HG02840 (cell line): ENCODE measurements at regions not wholly inside any gene's neighbourhood (a gene's known extent, or its start where the extent isn't known, plus 50 kb on each side); places are given as distances from the start of the nearest gene placed in this dataset.
A peak's percentile ranks its signal among the peaks of the same experiment; 100 is the strongest.
"Not testable (repeated sequence)": the region's sequence is repeated elsewhere in the genome, so short reads cannot be mapped to it uniquely, and the experiment has no call there.

Experiments used
- ATAC-seq: cut with Tn5 transposase; IDR thresholded peaks from one replicate; pipeline ENCODE4 v1.9.1; 2021; ENCODE audit warnings: mild to moderate bottlenecking, moderate library complexity, moderate number of reproducible peaks; ENCODE audit not compliant: unreplicated experiment, low FRiP score

- no peak for ATAC-seq
Observed at GRCh38 chr9:88831713-88832407, 159.4 kb upstream of the S1PR3 start.

- ATAC-seq: no peak
Observed at GRCh38 chr9:88833946-88834345, 157.3 kb upstream of the S1PR3 start.

GRCh38 chr9:88835038-88835466 is 156.2 kb upstream of the S1PR3 start:
- peak; percentile 71 for ATAC-seq

- ATAC-seq: no peak
Observed at GRCh38 chr9:88835772-88836171, 155.5 kb upstream of the S1PR3 start.

GRCh38 chr9:88837731-88838130 is 153.5 kb upstream of the S1PR3 start:
- ATAC-seq: no peak

- ATAC-seq: not testable (repeated sequence)
Observed at GRCh38 chr9:88849878-88850277, 141.4 kb upstream of the S1PR3 start.

- no peak for ATAC-seq
Observed at GRCh38 chr9:88852794-88853193, 138.5 kb upstream of the S1PR3 start.

DNA sequence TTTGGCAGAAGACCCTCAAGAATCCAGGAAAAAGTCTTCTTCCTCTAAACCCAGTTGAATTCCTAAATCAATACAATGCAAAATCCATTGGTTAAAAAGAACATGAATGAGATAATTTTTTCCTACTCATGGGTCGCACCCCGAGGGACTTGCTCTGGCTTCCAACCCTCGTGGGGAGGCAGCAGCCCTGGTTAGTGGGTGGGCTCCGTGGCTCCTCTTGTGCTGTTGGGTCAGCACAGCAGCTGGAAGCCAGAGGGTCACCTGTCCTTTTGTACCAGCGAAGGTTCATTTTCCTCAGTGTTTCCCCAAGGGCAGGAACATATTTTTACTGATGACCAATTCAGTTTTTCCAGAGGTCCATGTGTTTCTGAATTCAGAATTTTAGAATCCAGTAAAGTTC is 120.6 kb upstream of the S1PR3 start:
- ATAC-seq: no peak

GRCh38 chr9:88871669-88872068 is 119.6 kb upstream of the S1PR3 start:
- ATAC-seq: no peak

- ATAC-seq: no peak
Observed at GRCh38 chr9:88872192-88872946, 118.9 kb upstream of the S1PR3 start.

- no peak for ATAC-seq
Observed at GRCh38 chr9:88873635-88874034, 117.6 kb upstream of the S1PR3 start.

DNA sequence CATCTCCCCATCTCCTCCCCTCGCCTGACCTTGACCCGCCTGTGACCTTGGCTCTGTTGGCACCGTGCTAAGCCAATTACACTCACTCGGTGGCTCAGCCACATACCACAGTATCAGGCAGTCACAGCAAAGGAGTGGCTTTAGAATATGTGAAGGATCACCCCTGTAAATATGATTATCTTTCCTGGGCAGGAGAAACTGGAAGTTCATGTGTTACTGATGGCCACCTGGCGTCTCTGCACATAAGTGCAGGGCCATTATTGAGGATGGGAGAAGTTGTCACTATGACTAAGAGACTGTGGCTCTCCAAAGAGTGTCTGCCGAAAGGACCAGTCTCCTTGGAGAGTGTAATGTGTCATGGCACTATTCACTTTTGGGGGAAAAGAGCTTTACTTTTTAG is 116.9 kb upstream of the S1PR3 start:
- ATAC-seq: no peak

- ATAC-seq: no peak
Observed at GRCh38 chr9:88875400-88876120, 115.7 kb upstream of the S1PR3 start.

DNA sequence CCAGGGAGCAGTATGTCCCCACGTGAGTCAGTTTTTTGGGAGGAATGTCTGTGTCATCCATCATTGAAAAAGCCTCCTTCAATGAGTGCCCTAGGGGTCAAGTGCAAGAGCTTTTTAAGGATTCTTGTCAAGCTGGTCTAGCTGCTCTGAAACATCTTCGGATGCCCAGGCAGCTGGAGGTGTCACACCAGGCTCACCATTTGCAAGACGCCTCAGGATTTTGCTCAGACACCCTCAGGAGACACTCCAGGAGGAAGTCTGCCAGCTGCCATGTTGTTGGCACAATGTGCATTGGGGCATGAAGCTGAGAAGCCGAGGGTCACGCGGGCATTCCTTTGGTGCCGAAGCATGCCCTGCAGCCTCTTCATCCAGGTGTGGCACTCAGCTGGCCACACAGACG is 111.1 kb upstream of the S1PR3 start:
- no peak for ATAC-seq

DNA sequence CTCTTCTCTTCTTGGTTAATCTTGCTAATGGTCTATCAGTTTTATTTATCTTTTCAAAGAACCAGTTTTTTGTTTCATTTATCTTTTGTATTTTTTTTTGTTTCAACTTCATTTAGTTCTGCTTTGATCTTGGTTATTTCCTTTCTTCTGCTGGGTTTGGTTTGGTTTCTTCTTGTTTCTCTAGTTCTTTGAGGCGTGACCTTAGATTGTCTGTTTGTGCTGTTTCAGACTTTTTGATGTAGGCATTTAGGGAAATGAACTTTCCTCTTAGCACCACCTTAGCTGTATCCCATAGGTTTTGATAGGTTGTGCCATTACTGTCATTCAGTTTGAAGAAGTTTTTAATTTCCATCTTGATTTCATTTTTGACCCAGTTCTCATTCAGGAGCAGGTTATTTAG is 107.0 kb upstream of the S1PR3 start:
- ATAC-seq: not testable (repeated sequence)

- ATAC-seq: not testable (repeated sequence)
Observed at GRCh38 chr9:88886762-88887161, 104.5 kb upstream of the S1PR3 start.

GRCh38 chr9:88889386-88889785 is 101.9 kb upstream of the S1PR3 start:
- no peak for ATAC-seq

DNA sequence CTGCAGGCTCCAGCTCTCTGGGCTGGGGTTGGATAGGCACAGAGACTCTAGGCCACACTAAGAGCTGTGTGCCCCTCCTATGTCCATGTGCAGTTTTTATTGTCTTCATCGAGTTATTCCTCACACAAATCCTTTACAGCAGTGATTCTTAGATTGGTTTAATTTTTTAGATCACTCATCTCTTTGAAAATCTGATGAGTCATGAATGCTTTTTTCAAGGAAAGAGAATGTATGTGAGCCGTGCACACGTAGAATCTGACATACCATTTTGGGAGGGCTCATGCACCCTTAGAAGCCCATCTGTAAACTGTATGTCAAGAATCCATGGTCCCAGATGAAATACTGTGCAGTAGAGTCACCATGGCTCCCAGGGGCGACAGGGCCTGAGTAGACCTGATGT is 100.7 kb upstream of the S1PR3 start:
- ATAC-seq: no peak

DNA sequence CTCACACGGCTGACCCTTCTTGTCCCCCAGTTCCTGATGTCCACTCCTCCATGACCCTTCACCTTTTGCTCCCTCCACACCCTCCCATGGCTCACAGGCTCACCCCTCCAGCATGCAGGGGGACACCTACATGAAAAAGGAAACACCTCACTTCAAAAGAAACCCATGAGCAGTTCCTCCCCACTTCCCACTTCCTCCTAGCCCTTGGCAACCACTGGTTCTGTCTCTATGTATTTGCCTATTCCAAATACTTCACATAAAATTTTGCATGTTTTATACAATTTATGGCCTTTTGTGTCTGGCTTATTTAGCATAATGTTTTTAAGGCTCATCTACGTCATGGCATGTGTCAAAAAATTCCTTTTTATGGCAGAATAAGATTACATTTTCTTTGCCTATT is 100.2 kb upstream of the S1PR3 start:
- no peak for ATAC-seq

GRCh38 chr9:88892724-88893123 is 98.5 kb upstream of the S1PR3 start:
- ATAC-seq: no peak

- no peak for ATAC-seq
Observed at GRCh38 chr9:88897081-88897480, 94.2 kb upstream of the S1PR3 start.
